ENCODE measurements at regions not wholly inside any gene's neighbourhood (a gene's known extent, or its start where the extent isn't known, plus 50 kb on each side); places are given as distances from the start of the nearest gene placed in this dataset.

DNA sequence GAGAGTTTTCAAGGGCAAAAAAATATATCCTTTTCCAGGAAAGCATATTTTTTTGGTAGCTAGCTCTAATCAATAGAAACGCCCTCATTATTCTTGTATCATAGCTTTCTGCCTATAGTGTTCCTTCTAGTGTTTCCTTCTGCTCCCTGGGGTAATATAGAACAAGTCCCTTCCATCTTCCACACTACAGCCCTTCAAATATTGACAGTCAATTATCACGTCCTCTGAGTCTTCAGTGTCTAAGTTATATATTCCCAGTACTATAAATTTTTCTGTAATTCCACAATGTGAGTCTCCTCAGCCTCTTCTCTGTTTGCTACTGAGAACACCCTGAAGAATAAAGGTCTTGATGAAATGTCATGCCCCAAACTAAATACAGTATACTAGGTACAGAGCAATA is 1088.0 kb upstream of the PCDH7 start:
- TF ChIP-seq MYC (IDR thresholded peaks at IDR 0.05; ENCODE audit: low read depth, low read length) (no peak), JUN (IDR thresholded peaks at IDR 0.05; ENCODE audit: borderline replicate concordance, insufficient read depth, insufficient read length, low read depth) (no peak), POLR2A (IDR thresholded peaks at IDR 0.05; ENCODE audit: low read depth, low read length) (no peak)
- Histone ChIP-seq H2AFZ (ENCODE audit: low read depth, low read length) (no peak overlapping the region), H3K79me2 (ENCODE audit: control insufficient read depth, insufficient read depth, low read length) (no peaks in the 10 kb centered on the region), H3K9me1 (replicated peaks; ENCODE audit: control insufficient read depth, extremely low read depth, insufficient read depth, low read length) (no peaks in the 10 kb centered on the region), H3K9me3 (replicated peaks; ENCODE audit: control insufficient read depth, insufficient read depth, low read length) (no peaks in the 10 kb centered on the region), H3K9ac (replicated peaks; ENCODE audit: extremely low read depth, insufficient read depth, low read length) (no peak overlapping the region), H3K27ac (ENCODE audit: insufficient read depth, low read depth, low read length) (no peak overlapping the region), H3K4me3 (replicated peaks in 1 of 3; ENCODE audit: insufficient read depth in 1 of 3, low read depth in 1 of 3, low read length in 3 of 3) (no peak overlapping the region), H3K27me3 (ENCODE audit: control insufficient read depth in 2 of 2, insufficient read depth in 2 of 2, low read length in 2 of 2) (no peaks in the 10 kb centered on the region), H3K36me3 (ENCODE audit: control insufficient read depth in 2 of 2, extremely low read depth in 1 of 2, insufficient read depth in 2 of 2, low read length in 2 of 2) (no peaks in the 10 kb centered on the region), H3K4me2 (ENCODE audit: insufficient read depth, low read length) (no peak overlapping the region), H3K4me1 (ENCODE audit: control insufficient read depth, extremely low read depth, insufficient read depth, low read length) (no peaks in the 10 kb centered on the region), H4K20me1 (replicated peaks; ENCODE audit: control insufficient read depth, extremely low read depth, insufficient read depth, low read length) (no peaks in the 10 kb centered on the region)
- no TSS peak for BruUV-seq (replicated peaks)
- FAIRE-seq = no peak
- intact Hi-C loops (cut with micrococcal nuclease) (no loop called here), dilution Hi-C loops (cut with MboI; ENCODE audit: extremely low pct_ligation_motif_present, low sequenced_read_pairs) (no loop called here)
- no peak for DNase-seq (ENCODE audit: low read depth, low spot score)
- POLR2A ChIA-PET = no interaction called here
- CTCF ChIA-PET = interaction anchor here (1.0 kb wide), 1 partner anchor 9 kb away, joined by 3 read pairs; no protein-coding TSS in a partner anchor

DNA sequence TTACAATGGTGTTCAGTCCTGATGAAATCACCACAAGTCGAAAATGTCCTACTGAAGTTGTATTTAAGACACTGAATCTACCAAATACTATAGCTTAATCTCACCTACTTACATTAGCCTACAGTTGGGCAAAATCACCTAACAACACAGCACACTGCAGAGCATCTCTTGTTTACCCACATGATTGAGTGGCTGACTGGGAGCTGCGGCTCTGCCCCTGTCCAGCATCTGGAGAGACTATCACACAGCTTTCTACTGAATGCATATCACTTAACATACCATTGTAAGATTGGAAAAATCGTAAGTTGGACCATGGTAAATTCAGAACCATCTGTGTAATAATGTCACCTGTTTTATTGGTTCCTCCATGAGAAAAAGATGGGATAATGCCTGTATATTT is 1083.2 kb upstream of the PCDH7 start:
- H3K9me1 ChIP-seq (replicated peaks; ENCODE audit: control insufficient read depth, extremely low read depth, insufficient read depth, low read length) = no peaks in the 10 kb centered on the region
- FAIRE-seq (no peak), DNase-seq (ENCODE audit: low read depth, low spot score) (no peak)
- intact Hi-C loops (cut with micrococcal nuclease) = no loop called here
- no peak overlapping the region for H3K4me3 ChIP-seq (replicated peaks in 1 of 3; ENCODE audit: insufficient read depth in 1 of 3, low read depth in 1 of 3, low read length in 3 of 3)
- H4K20me1 ChIP-seq (replicated peaks; ENCODE audit: control insufficient read depth, extremely low read depth, insufficient read depth, low read length) = no peaks in the 10 kb centered on the region
- dilution Hi-C loops (cut with MboI; ENCODE audit: extremely low pct_ligation_motif_present, low sequenced_read_pairs) = no loop called here
- no peaks in the 10 kb centered on the region for H3K27me3 ChIP-seq (ENCODE audit: control insufficient read depth in 2 of 2, insufficient read depth in 2 of 2, low read length in 2 of 2)
- H3K27ac ChIP-seq (ENCODE audit: insufficient read depth, low read depth, low read length) = no peak overlapping the region
- TF ChIP-seq GATA2 (IDR thresholded peaks at IDR 0.05; ENCODE audit: insufficient read depth, insufficient read length, low read depth, low read length) = no peak
- TF ChIP-seq, protein P1, sequence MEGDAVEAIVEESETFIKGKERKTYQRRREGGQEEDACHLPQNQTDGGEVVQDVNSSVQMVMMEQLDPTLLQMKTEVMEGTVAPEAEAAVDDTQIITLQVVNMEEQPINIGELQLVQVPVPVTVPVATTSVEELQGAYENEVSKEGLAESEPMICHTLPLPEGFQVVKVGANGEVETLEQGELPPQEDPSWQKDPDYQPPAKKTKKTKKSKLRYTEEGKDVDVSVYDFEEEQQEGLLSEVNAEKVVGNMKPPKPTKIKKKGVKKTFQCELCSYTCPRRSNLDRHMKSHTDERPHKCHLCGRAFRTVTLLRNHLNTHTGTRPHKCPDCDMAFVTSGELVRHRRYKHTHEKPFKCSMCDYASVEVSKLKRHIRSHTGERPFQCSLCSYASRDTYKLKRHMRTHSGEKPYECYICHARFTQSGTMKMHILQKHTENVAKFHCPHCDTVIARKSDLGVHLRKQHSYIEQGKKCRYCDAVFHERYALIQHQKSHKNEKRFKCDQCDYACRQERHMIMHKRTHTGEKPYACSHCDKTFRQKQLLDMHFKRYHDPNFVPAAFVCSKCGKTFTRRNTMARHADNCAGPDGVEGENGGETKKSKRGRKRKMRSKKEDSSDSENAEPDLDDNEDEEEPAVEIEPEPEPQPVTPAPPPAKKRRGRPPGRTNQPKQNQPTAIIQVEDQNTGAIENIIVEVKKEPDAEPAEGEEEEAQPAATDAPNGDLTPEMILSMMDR (IDR thresholded peaks at IDR 0.05; ENCODE audit: extremely low read depth in 1 of 2, insufficient read depth in 1 of 2, low read depth in 1 of 2, low read length in 2 of 2) = no peak
- no peak overlapping the region for H3K4me2 ChIP-seq (ENCODE audit: insufficient read depth, low read length)
- H3K36me3 ChIP-seq (ENCODE audit: control insufficient read depth in 2 of 2, extremely low read depth in 1 of 2, insufficient read depth in 2 of 2, low read length in 2 of 2) = no peaks in the 10 kb centered on the region
- no peaks in the 10 kb centered on the region for H3K9me3 ChIP-seq (replicated peaks; ENCODE audit: control insufficient read depth, insufficient read depth, low read length)
- H3K9ac ChIP-seq (replicated peaks; ENCODE audit: extremely low read depth, insufficient read depth, low read length) = no peak overlapping the region
- no peak overlapping the region for H2AFZ ChIP-seq (ENCODE audit: low read depth, low read length)
- ChIA-PET POLR2A (no interaction called here), CTCF (no interaction called here)
- BruUV-seq (replicated peaks) = no TSS peak
- no peaks in the 10 kb centered on the region for H3K79me2 ChIP-seq (ENCODE audit: control insufficient read depth, insufficient read depth, low read length)
- H3K4me1 ChIP-seq (ENCODE audit: control insufficient read depth, extremely low read depth, insufficient read depth, low read length) = no peaks in the 10 kb centered on the region

All from endothelial cell of umbilical vein (primary cell).